GM12878 (cell line): ENCODE measurements at regions not wholly inside any gene's neighbourhood (a gene's known extent, or its start where the extent isn't known, plus 50 kb on each side); places are given as distances from the start of the nearest gene placed in this dataset.

ENCODE experiments used
- CBFB ChIP-seq: IDR thresholded peaks from 2 replicates; pipeline ENCODE4 v1.6.1; 2016; ENCODE audit warnings: antibody characterized with exemption, low read depth
- CREB1 ChIP-seq: IDR thresholded peaks from 2 replicates; pipeline ENCODE4 v1.6.1; 2012; ENCODE audit warnings: low read depth, mild to moderate bottlenecking, inconsistent platforms
- GABPA ChIP-seq: IDR thresholded peaks from 2 replicates; pipeline ENCODE4 v1.6.1; 2014; ENCODE audit warnings: antibody characterized with exemption, low read depth, mild to moderate bottlenecking, inconsistent platforms
- JUND ChIP-seq: IDR thresholded peaks from 2 replicates; pipeline ENCODE4 v1.6.1; 2012; ENCODE audit warnings: low read depth, mild to moderate bottlenecking, low read length, improper control_type of control experiment, moderate library complexity
- KLF5 ChIP-seq: fragments of 450-650 bp; IDR thresholded peaks from 2 replicates; pipeline ENCODE4 v1.6.1; 2014; ENCODE audit warnings: mild to moderate bottlenecking; ENCODE audit not compliant: partially characterized antibody
- MEF2A ChIP-seq: IDR thresholded peaks from 2 replicates; pipeline ENCODE4 v1.6.1; 2011; ENCODE audit warnings: low read depth, mild to moderate bottlenecking, low read length, moderate library complexity; ENCODE audit not compliant: insufficient read depth
- MTA2 ChIP-seq: fragments of 450-650 bp; IDR thresholded peaks from 2 replicates; pipeline ENCODE4 v1.6.1; 2016; ENCODE audit warnings: low read depth, mild to moderate bottlenecking, moderate library complexity
- MYB ChIP-seq: fragments of 150-350 bp; IDR thresholded peaks from 2 replicates; pipeline ENCODE4 v1.6.1; 2014; ENCODE audit warnings: mild to moderate bottlenecking, low read depth, low read length, borderline replicate concordance
- NFXL1 ChIP-seq: fragments of 450-650 bp; IDR thresholded peaks from 2 replicates; pipeline ENCODE4 v1.6.1; 2017; ENCODE audit warnings: antibody characterized with exemption, mild to moderate bottlenecking, borderline replicate concordance
- NFYA ChIP-seq: IDR thresholded peaks from 2 replicates; pipeline ENCODE4 v1.6.1; 2011; ENCODE audit warnings: low read depth, mild to moderate bottlenecking, low read length, improper control_type of control experiment, borderline replicate concordance
- PML ChIP-seq: IDR thresholded peaks from 2 replicates; pipeline ENCODE4 v1.6.1; 2012; ENCODE audit warnings: low read length, inconsistent platforms
- POLR2A ChIP-seq: IDR thresholded peaks from 2 replicates; pipeline ENCODE4 v1.6.1; 2011; ENCODE audit warnings: low read depth, mild to moderate bottlenecking, low read length
- POLR2AphosphoS5 ChIP-seq: IDR thresholded peaks from 2 replicates; pipeline ENCODE4 v1.6.1; 2011; ENCODE audit warnings: mild to moderate bottlenecking, low read length, inconsistent platforms
- RBBP5 ChIP-seq: fragments of 200-600 bp; sonication (generic); conservative IDR thresholded peaks from 2 replicates; pipeline ENCODE4 v1.6.1; 2016
- REST ChIP-seq: IDR thresholded peaks from 2 replicates; pipeline ENCODE4 v1.6.1; 2012; ENCODE audit warnings: mild to moderate bottlenecking, low read depth, low read length
- RFX5 ChIP-seq: IDR thresholded peaks from 2 replicates; pipeline ENCODE4 v1.6.1; 2011; ENCODE audit warnings: low read depth, low read length, improper control_type of control experiment
- SKIL ChIP-seq: fragments of 450-650 bp; IDR thresholded peaks from 2 replicates; pipeline ENCODE4 v1.6.1; 2017; ENCODE audit warnings: mild to moderate bottlenecking, low read depth, inconsistent platforms; ENCODE audit not compliant: poor library complexity, severe bottlenecking
- SREBF1 ChIP-seq: IDR thresholded peaks from 2 replicates; pipeline ENCODE4 v1.6.1; 2012; ENCODE audit warnings: mild to moderate bottlenecking, low read length
- STAT3 ChIP-seq: IDR thresholded peaks from 2 replicates; pipeline ENCODE4 v1.6.1; 2011; ENCODE audit warnings: low read depth, low read length, improper control_type of control experiment
- SUZ12 ChIP-seq: fragments of 200-600 bp; sonication (generic); IDR thresholded peaks from one replicate; pipeline ENCODE4 v1.6.1; 2018; ENCODE audit warnings: antibody characterized with exemption, mild to moderate bottlenecking; ENCODE audit not compliant: unreplicated experiment
- TBL1XR1 ChIP-seq: IDR thresholded peaks from 2 replicates; pipeline ENCODE4 v1.6.1; 2012; ENCODE audit warnings: low read depth, low read length, improper control_type of control experiment
- TCF3 ChIP-seq: IDR thresholded peaks from 2 replicates; pipeline ENCODE4 v1.6.1; 2012; ENCODE audit warnings: low read depth, mild to moderate bottlenecking, low read length, borderline replicate concordance; ENCODE audit not compliant: insufficient read depth
- ZBED1 ChIP-seq: IDR thresholded peaks from 2 replicates; pipeline ENCODE4 v1.6.1; 2016; ENCODE audit warnings: borderline replicate concordance
- ZNF24 ChIP-seq: fragments of 450-650 bp; IDR thresholded peaks from 2 replicates; pipeline ENCODE4 v1.6.1; 2017; ENCODE audit warnings: antibody characterized with exemption, mild to moderate bottlenecking
- ZNF687 ChIP-seq: fragments of 450-650 bp; IDR thresholded peaks from 2 replicates; pipeline ENCODE4 v1.6.1; 2017; ENCODE audit warnings: mild to moderate bottlenecking, moderate library complexity

- TF ChIP-seq REST (no peak), MTA2 (peak; percentile 78; the same call in 1 of the 2 replicates), CBFB (no peak), NFYA (no peak), ZNF24 (no peak), KLF5 (no peak), POLR2A (no peak), JUND (no peak), MYB (no peak), SUZ12 (no peak), ZNF687 (no peak), RFX5 (no peak), PML (no peak), TCF3 (no peak), TBL1XR1 (no peak), STAT3 (0 out of 2 replicates have a peak, but pooled peaks have one; percentile 3), CREB1 (no peak), POLR2AphosphoS5 (no peak), NFXL1 (no peak), MEF2A (0 out of 2 replicates have a peak, but pooled peaks have one; percentile 18), SREBF1 (no peak), GABPA (peak; percentile 52; the same call in 1 of the 2 replicates), RBBP5 (no peak), SKIL (no peak), ZBED1 (no peak)
Observed at GRCh38 chrX:35696760-35697234, 101.3 kb upstream of the MAGEB16 start (continued).
